HG02943 (cell line): ENCODE measurements at regions not wholly inside any gene's neighbourhood (a gene's known extent, or its start where the extent isn't known, plus 50 kb on each side); places are given as distances from the start of the nearest gene placed in this dataset.
"Not testable (repeated sequence)": the region's sequence is repeated elsewhere in the genome, so short reads cannot be mapped to it uniquely, and the experiment has no call there.

Source experiments
- ATAC-seq: cut with Tn5 transposase; IDR thresholded peaks from one replicate; pipeline ENCODE4 v1.9.1; 2021; ENCODE audit warnings: mild to moderate bottlenecking, low read depth, moderate library complexity; ENCODE audit not compliant: unreplicated experiment

DNA sequence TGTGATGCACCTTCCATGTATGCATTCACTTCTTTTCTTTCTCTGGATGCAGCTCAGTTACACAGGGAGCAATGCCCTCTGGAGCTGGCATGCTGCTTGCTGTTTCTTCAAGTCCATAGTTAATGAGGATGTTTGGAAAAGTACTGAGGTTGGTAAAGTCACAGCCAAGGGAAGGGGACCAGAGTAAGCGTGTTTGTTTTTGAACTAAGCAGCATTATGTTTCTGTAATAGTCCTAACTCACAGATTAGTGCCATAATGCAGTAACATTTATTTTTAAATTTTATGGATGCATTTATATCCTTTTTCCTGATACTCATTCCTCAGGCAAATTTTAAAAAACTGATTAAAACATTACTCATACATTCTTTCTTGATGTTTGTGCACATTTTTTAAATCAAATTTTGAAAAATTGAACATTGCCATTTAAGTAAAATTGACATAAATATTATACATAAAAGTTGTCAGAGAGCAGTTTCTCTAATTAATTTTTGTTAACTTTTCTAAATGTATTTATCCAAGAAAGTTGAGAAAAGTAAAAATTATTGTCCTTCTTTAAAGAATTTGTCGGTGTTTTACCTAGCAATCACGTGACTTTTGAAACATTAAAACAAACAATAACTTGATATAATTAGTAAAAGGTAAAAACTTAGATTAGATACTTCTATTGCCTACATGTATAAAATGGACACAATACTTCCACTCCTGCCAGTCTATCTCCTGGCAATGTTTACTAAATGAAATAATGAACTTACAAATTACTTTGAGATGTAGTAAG lies 659.6 kb upstream of the ANKRD30A start:
- no peak for ATAC-seq

- no peak for ATAC-seq
These were observed 661.1 kb upstream of the ANKRD30A start for GRCh38 chr10:36464291-36464690.

DNA sequence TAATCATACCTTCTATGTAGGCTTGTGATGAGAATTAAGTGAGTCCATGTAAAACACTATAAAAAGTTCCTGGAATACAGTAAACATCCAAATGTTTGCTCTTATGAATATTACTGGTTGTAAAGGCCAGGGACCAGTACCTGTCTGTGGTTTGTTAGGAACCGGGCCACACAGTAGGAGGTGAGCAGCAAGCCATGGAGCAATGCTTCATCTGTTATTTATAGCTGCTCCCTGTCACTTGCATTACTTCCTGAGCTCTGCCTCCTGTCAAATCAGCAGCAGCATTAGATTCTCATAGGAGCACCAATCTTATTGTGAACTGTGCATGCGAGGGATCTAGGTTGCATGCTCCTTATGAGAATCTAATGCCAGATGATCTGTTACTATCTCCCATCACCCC lies 662.0 kb upstream of the ANKRD30A start:
- ATAC-seq: no peak

- ATAC-seq: no peak
These were observed 663.2 kb upstream of the ANKRD30A start for GRCh38 chr10:36462194-36462593.

DNA sequence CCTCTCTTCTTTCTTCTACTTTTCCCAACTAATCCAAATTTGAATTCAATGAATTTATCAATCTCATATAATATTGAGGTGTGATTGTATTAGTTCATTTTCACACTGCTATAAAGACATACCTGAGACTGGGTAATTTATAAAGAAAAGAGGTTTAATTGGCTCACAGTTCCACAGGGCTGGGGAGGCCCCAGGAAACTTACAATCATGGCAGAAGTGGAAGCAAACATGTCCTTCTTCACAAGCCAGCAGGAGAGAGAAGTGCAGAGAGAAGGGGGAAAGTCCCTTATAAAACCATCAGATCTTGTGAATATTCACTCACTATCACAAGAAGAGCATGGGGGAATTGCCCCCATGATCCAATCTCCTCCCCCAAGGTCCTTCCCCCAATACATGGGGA lies 667.0 kb upstream of the ANKRD30A start:
- not testable (repeated sequence) for ATAC-seq

DNA sequence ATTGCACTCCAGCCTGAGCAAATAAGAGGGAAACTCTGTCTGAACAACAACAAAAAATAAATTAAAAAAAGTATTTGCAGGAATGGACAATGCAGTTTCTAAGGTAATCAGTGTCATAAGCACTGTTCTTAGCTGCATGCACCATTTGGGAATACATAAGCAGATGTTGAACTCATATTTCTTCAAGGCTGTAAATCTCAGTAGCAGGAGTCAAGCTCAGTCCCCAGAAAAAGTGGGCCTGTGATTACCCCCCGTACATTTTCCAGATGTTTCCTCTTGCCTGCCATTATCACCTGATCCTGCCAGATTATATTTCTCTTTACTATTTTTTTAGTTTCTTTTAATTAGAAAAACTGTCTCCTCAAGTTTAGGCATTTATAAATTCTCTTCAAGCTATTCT lies 667.6 kb upstream of the ANKRD30A start:
- ATAC-seq: no peak

GRCh38 chr10:36455526-36456133 lies 669.8 kb upstream of the ANKRD30A start:
- ATAC-seq: no peak

DNA sequence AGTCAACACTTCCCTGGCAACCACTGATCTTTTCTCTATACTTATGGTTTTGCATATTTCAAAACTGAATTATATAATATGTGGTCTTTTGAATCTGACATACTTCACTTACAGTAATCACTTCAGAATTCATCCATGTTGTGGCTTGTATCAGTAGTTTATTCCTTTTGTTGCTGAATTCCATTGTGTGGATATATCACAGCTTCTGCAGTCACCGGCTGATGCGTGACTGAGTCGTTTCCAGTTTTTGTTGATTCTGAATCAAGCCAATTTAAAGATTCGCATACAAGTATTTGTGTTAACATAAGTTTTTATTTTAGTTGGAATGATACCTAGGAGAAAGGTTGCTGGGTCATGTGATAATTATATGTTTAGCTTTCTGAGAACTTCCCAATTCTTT lies 672.5 kb upstream of the ANKRD30A start:
- no peak for ATAC-seq

DNA sequence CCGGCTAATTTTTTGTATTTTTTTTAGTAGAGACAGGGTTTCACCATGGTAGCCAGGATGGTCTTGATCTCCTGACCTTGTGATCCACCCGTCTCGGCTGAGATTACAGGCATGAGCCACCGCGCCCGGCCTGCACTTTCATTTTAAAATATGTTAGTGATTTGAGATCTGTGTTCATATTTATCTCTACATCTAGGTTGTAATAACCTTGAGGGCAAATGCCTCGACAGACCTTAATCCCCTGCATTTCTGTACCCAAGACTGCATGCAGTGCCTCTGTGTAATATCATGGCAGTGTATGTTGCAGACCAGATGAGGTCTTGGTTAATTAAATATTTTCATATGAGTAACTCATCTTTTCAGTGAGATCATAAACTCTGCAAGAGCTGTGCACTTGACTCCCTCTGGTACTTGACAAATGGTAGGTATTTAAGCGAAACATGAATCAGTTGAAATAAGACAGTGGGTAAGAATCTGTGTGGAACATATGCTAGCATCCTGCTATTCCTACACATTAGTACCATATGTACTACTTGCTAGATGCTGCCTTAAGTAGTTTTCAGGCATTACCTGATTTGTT lies 673.9 kb upstream of the ANKRD30A start:
- no peak for ATAC-seq

DNA sequence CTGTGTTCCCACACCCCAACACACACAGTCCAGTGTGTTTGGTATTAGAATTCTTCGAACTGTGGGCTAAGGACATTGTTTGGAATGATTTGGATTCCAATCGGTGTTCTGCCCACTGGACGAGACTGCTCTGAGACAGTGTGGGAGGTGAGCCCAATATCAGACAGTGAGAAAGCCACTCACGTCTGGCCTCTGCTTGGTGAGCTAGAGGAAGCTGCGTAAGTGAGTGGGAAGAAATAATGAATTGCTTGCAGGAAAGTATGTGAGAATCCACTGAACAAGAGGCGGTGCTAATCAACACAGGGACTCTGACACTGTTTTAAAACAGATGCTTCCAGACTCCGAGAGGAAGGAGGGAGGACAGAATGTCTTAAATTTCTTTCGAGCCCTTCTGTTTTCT lies 675.0 kb upstream of the ANKRD30A start:
- ATAC-seq: no peak

GRCh38 chr10:36448760-36449691 lies 676.4 kb upstream of the ANKRD30A start:
- no peak for ATAC-seq

DNA sequence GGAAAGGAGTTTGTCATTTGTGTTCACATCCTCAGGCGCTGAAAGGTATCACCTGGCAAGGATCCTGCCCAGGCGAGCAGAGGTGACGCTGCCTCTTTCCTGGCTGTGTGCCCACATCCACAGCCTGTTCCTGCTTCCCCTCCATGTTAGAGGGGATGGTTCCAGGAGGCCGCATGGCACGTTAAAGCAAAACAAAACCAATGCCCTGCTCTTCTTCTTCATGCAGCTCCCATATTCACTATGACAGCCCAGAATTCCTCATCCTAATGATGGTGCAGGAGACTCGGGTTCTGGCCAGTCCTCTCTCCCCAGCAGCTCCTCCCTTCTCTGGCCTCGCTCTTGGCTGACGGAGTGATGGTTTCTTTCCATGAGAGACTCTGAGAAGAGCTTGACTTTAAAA lies 678.5 kb upstream of the ANKRD30A start:
- ATAC-seq: no peak

- no peak for ATAC-seq
These were observed 682.2 kb upstream of the ANKRD30A start for GRCh38 chr10:36443233-36443632.

GRCh38 chr10:36441557-36441956 lies 683.8 kb upstream of the ANKRD30A start:
- no peak for ATAC-seq

- ATAC-seq: no peak
These were observed 684.9 kb upstream of the ANKRD30A start for GRCh38 chr10:36440539-36440938.

- no peak for ATAC-seq
These were observed 688.0 kb upstream of the ANKRD30A start for GRCh38 chr10:36437367-36437766.

- no peak for ATAC-seq
These were observed 696.9 kb upstream of the ANKRD30A start for GRCh38 chr10:36428507-36428906.

- ATAC-seq: no peak
These were observed 700.1 kb upstream of the ANKRD30A start for GRCh38 chr10:36425131-36425797.

- ATAC-seq: no peak
These were observed 700.9 kb upstream of the ANKRD30A start for GRCh38 chr10:36424502-36424901.

GRCh38 chr10:36423821-36424248 lies 701.6 kb upstream of the ANKRD30A start:
- no peak for ATAC-seq
